ENCODE measurements at regions not wholly inside any gene's neighbourhood (a gene's known extent, or its start where the extent isn't known, plus 50 kb on each side); places are given as distances from the start of the nearest gene placed in this dataset.
"Not testable (repeated sequence)": the region's sequence is repeated elsewhere in the genome, so short reads cannot be mapped to it uniquely, and the experiment has no call there.

DNA sequence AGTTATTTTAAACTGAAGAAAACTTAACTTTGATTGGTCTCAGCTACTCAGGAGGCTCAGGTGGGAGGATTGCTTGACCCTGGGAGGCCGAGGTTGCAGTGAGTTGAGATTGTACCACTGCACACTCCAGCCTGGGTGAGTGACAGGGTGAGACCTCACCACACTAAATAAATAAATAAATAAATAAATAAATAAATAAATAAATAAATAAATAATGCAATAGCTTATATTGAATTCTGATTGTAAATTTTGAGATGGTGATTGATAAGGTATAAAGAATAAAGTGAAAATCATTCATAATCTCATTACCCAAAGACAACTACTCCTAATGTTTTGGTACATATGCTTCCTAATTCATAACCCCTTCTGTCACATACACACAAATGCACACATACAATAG lies 58.1 kb downstream of the TUBA3C start:
- no peak for DNase-seq

DNA sequence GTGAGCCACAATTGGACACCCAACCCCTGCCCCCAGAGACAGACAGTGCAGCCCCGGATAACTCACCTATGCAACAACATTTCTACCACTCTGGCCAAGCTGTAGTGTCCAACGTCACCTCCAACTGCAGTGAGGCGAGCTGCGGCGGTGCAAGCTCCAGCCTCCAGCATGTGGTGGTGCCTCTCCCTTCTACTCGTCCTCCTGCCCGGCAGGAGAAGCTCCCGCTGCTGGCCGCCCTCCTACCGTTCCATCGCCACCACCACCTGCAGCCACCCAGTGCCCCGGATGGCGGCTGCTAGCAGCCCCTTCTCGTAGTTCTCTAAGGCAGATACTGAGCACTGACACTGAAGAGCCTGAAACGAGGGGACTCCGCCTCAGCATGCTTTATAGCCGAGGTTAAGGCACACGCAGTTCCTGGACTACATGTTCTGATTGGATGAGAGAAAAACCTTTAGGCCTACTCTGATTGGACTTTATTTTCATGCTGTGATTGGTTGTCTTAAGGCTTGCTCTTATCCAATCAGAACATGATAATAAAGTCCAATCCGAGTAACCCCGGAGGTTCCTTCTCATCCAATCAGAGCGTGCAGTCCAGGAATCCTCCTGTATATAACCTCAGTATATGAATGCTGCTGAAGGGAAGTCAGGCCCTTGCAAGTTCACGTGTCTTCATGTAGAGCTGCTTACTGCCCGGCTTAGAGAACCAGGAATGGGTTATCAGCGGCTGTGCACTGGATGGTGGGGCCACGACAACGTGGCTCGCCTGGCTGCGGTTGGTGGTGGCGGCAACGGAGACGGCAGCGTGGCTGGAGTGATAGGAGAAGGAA lies 63.5 kb downstream of the TUBA3C start:
- no peak for DNase-seq

DNA sequence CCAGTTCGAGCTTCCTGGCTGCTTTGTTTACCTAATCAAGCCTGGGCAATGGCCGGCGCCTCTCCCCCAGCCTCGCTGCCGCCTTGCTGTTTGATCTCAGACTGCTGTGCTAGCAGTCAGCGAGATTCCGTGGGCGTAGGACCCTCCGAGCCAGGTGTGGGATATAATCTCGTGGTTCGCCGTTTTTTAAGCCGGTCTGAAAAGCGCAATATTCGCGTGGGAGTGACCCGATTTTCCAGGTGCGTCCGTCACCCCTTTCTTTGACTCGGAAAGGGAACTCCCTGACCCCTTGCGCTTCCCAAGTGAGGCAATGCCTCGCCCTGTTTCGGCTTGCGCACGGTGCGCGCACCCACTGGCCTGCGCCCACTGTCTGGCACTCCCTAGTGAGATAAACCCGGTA lies 72.4 kb downstream of the TUBA3C start:
- not testable (repeated sequence) for DNase-seq

DNA sequence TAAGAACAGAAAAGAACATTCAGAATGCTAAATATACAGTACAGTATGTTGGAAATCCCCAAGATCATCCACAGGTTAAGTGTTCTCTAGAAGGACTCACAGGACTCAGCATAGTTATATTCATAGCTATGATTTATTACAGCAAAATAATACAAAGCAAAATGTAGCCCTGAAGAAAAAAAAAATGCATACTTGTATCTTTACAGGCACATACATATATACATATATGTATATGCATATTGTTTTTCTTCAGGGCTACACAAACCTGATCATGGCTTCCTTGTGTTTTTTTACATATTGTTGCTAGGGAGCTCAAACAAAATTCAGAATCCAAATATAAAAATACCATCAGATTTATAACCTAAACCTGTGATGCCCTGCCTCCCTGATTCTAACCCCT lies 78.5 kb downstream of the TUBA3C start:
- no peak for DNase-seq

DNA sequence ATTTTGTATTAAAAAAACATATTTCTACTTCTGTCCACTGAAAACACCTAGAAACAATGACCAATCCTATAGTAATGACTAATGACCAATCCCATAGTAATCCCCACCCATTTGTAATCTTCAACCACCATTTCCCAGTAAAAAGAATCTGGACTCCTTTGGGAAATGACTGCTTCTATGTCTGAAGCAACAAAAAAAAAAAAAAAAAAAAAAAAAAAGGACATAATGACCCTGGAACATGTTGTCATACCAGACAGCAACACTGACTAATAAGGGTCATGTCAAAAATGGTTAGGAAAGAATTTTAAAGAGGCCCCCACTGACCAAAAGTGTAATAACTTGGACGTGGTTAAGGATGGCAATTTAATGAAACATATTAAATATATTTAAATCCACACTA lies 88.3 kb downstream of the TUBA3C start:
- no peak for DNase-seq

DNA sequence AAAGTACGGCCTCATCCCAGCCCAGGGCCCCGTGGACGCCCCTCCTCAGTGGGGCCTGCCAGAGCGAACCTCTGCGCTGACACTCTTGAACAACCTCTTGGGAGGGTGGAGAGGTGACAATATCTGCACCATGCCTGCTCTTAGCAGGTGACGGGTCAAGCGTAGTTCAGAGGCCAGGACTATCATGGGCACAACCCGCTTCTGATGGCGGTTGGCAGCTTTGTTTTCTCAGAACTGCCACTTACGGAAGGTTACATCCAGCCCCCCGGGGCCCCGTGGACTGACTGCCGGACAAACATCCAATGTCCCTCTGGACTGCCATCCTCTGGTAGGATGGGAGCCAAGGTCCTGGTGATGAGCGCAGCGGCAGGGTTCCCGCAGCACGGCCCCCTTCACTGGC lies 91.1 kb downstream of the TUBA3C start:
- DNase-seq = no peak

DNA sequence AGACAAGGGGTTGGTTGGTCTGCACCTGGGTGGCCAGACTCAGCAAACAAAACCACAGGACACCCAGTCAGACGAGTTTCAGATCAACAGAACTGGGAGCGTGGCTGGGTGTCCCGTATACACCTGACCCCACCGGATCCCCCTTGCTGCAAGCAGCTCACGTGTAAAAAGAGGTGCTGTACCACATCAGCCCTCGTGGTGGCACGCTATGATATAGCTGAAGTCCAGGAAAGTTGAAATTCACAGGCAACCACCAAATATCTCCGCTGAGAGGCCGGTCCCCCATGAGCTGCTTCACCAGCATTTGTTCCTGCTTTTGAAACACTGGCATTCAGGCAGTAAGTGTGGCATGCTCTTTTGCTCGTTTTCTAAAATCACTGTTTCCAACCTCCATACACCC lies 92.3 kb downstream of the TUBA3C start:
- DNase-seq = no peak

DNA sequence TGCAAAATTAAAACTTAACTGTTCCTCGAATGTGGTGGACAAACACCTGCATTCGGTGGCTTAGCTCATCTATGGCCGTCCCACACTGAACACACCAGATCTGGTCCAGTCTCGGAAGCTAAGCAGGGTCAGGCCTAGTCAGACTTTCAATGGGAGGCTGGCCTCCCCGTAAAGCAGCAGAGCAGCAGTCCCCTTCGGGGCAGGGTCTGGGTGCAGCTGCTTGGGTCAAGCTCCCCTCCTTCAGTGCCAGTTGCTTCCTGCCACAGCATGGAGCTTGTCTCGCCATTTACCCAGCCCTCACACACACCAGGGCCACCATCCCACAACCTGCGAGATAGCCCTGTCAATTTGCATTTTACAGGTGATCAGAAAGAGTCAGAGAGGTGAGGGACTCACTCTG lies 93.2 kb downstream of the TUBA3C start:
- DNase-seq = no peak

DNA sequence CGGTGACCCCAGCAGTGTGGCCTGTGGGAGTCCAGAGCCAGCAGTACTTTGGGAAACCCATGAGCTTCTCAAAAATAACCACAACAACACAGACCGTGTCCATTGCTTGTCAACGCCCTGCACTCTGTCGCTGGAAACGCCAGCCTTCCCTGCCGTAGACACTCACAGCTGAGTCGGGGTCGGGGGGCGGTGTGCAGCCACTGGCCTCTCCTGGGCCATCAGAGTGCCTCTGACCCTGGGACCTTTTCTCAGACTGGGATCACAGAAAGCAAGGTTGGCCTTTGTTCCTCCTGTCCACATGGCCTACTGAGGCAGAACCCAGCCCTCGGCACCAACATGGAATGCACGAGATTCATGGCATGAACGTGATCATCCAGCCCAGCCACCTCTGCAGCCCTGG lies 95.7 kb downstream of the TUBA3C start:
- no peak for DNase-seq

DNA sequence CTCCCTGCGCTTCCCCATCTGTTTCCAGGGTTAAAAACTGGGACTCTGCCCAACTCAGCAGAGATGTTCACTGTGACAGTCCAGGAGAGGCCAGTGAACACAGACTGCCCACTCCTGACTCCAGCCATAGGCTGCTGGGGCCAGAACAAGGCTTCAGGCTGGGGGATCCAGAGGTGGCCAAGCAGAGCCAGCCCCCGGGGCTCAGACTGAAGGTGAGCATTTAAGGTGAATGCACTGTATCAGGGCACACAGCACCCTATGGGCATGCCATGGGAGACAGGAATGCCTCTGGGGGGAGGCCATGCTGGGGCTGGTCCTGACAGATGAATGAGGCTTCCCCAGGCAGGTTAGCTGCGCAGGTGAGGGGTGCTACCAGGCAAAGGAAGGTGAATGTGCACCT lies 96.4 kb downstream of the TUBA3C start:
- DNase-seq = no peak

DNA sequence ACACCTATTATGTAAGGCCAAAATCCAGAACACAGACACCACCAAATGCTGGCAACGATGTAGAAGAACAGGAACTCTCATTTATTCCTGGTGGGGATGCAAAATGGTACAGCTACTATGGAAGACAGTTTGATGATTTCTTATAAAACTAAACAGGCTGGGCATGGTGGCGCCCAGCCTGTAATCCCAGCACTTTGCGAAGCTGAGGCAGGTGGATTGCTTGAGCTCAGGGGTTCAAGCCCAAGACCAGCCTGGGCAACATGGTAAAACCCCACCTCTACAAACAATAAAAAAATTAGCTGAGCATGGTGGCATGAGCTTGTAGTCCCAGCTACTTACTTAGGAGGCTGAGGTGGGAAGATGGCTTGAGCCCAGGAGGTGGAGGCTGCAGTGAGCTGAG lies 98.3 kb downstream of the TUBA3C start:
- no peak for DNase-seq

DNA sequence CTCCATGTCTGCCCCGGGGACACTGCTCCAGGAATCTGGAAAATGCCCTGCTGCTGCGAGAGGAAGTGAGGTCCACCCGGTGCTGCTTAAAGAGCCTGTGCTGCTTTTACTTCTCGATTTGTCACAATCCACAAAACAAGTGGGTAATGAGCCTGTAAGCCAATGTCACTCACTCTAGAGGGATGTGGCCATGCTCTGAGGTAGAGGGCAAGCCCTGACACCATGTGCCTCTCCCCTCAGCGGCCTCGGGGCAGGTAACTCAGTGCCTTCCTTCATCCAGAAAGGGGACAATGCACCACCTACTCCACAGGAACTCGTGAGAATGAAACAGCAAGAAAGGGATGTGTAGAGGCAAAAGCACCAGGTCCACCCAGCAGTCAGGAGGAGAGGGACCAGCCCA lies 106.2 kb downstream of the TUBA3C start:
- DNase-seq = no peak

DNA sequence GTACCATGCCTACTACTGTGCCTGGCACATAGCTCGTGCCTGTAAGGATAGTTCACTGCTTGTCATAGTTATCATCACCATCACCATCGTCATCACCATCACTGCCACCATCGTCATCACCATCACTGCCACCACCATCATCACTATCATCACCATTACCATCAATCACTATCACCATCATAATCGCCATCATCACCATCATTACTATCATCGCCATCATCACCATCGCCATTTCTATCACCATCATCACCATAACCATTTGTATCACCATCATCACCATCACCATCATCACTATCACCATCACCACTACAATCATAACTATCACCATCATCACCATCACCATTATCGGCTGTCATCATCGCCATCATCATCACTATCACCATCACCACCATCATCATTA lies 107.1 kb downstream of the TUBA3C start:
- no peak for DNase-seq

DNA sequence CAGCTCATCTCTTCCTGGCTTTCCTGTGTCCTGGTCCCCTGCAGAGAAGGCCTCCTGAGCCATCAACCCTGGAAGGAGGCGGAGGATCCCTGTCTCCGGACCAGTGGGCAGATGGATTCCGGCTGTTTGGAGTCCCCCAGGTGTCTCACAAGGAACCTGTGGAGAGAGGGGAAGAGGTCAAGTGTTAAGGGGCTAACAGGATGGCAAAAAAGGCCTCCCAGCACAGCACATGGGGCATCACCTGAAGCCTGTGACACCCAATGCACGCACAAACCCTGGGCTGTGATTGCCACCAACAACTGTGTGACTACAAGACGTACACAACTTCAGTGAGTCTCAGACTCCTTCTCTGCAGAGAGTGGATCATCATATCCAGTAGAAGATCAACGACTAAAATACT lies 107.5 kb downstream of the TUBA3C start:
- DNase-seq = not testable (repeated sequence)

DNA sequence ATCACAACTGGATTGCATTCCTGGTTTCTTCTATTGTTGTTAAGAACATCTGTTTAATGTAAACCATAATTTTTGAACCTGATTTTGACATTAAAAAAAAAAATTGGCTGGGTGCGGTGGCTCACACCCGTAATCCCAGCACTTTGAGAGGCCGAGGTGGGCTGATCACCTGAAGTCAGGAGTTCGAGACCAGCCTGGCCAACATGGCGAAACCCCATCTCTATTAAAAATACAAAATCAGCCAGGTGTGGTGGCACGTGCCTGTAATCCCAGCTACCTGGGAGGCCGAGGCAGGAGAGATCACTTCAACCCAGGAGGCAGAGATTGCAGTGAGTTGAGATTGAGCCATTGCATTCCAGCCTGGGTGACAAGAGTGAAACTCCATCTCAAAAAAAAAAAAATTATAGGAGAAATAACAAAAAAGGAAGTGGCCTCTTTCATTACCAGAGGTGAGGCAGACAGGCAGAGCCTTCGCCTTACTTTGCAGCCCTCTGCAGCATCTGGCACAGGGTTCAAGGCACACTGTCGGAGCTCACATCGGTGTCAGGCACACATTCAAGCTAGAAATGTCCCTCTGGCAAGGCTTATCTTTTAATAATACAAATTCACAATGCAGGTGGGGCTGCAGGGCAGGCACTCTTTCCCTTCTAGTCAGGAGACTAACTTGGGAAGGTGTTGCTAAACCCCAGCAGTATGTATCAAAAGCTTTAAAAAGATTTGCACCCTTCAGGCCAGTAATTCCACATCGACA lies 108.5 kb downstream of the TUBA3C start:
- DNase-seq = not testable (repeated sequence)

DNA sequence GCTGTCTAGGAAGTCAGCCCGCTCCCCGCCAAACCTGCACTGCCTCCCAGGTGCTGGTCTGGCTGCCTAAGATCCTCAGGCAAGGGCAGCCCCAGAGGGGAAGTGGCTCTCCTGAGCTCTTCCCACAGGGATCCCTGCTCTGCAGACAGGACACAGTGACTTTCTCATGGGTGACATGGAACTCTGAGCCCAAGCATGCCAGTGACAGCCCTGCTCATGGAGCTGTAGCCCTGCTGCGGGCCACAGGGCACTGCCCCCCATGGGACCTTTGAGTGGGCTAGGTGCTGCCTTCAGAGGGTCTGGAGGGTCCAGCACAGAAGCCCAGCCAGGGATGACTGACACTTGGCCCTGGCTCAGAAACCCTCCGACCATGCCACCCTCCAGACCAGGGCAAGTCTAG lies 109.1 kb downstream of the TUBA3C start:
- no peak for DNase-seq

DNA sequence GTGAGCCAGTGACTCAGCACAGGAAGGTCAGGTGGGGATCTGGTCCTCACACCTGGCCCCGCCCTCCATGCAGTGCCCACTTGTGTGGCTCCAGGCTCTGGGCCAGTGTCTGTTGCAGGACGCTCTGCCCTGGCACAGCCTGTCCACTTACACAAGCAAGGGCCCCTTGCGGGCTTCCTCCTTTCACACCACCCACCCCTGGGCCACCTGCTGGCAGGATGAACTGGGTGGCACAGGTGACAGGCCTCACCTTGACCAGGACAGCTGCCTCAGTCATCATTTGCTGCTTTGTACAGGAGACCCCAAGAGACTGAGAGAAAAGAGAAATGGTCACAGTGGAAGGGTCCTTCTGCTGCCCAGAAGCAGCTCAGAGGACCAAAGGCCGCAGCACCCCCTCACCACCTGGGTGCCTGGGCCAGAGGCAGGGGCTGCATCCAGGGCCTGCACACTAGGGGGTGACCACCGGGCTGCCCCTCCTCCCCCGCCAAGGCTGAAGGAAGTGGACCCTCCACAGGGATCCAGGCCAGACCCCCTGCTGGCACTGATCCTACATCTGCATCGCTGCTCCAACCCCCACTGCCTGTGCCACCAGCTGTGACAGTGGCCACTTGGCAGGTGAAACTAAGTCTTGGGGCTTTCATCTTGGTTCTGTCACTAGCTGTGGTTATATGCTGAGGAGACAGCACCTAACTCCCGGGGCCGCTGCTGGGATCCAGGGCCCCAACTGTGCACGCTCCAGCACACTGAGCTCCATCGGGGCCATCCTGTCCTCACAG lies 110.3 kb downstream of the TUBA3C start:
- DNase-seq = no peak

DNA sequence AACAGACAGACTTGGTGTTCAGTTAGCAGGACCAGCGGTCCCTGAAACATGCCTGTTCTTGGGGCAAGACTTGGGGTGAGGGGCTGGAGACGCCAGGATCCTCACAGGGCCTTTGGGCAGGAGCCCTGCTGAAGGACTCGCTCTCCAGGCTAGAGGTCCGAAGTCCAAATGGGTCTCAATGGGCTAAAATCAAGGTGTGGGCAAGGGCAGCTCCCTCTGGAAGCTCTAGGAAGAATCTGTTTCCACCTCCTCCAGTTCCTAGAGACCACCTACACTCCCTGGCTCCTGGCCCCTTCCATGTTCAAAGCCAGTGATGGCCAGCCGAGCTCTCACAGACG lies 111.3 kb downstream of the TUBA3C start:
- DNase-seq = no peak

DNA sequence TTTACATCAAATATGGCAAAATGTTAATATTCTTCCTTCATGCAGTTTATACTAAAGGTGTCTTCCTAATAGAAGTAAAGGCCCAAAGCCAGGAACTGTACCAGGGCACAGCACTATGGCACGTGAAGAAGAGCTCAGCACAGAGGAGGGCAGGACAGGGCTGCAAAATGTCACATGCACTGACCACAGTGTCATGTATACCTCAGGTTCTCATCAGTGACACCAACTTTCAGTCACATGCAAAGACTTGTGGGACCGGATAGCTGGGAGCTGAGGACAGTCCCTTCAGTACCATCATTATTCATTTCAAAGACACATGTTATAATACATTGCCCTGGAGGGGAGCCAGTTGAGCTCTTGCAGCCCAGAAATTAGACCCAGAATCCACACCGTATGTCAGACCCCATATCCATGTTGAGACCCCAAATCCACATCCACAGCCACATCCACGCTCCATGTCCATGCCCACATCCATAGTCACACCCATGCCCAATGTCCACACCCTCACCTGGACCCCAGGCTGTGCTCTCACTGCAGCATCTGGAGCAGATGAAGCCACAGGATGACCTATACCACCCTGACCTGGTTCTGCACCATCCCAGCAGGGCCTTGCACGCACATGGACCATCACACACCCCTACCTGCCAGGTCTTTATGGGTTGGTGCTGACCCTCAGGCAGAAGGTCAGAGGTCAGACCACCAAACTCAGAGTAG lies 111.8 kb downstream of the TUBA3C start:
- DNase-seq = no peak

DNA sequence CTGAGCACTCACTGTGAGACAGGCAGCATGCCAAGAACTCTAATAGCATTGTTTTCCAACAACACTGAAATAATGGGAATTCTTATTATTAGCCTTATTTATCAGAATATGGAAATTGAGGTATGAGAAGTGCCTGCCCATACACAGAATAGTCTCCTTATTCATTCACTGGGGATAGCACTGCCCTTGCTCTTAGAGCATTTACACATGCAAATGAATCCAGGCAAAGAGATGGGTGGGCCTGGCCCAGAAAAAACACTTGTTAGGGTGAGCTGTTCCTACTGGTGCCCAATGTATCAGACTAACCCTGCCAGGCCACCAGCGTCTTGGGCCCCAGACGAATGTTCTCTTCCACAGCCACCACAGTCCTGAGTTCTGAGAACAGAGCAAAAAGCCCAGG lies 112.9 kb downstream of the TUBA3C start:
- no peak for DNase-seq

DNA sequence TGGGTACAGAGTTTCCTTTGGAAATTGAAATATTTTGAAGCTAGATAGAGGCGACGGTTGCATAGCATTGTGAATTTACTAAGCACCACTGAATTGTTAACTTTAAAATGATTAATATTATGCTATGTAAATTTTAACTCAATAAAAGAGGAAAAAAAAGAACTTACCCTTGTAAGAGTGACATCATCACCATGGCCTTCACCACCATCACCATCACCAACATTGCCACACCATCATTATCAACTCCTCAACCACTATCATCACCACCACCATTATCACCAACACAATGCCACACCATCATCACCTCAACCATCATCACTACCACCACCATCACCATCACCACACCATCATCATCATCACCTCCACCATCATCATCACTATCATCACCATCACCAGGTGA lies 113.9 kb downstream of the TUBA3C start:
- no peak for DNase-seq

DNA sequence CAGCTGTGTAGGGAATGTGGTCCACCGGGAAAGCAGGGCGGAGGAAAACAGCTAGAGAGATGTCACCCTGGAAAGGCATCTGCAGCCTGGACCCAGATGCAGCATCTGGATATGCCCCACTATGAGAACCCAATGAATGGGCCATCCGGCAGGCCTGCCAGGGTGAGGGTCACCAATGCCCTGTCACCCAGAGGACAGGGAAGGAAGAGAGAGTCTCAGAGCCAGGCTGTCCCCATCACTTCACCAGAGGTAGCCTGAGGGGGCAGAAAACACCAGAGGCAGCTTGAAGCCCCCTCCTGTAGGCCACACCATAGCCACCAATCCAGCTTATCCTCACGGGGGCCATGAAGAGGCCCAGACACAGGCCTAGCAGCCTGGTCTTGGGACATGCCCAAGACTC lies 118.8 kb downstream of the TUBA3C start:
- DNase-seq = no peak

DNA sequence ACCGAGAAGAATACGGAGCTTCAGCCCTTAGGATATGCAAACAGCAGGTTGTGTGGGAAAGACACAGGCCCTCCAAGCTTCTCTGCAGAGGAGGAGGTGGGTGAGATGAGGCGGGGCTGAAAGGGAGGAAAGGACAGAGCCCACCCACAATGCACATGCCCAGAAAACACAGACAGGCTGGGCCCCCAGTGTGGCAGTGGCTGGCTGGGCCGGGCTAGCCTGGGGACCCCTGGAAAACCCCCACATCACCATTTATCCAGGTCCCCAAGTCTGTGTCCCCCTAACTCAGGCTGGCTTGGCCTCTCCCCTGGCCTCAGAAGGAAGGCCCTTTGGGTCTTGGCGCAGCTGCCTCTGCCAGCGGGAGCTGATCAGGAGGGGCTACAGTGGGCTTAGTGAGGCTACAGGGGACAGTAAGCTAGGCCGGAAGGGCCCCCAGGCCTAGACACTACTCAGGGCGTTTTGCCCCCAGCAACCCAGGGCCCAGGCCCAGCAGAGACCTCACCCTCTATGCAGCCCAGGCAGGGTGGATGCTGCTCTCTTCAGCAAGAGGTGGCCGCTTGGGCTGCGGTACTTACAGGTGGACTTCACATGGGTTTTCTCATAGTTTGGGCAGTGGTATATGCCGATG lies 119.5 kb downstream of the TUBA3C start:
- DNase-seq = no peak

All from NCI-H146 (cell line).